ENCODE measurements at regions not wholly inside any gene's neighbourhood (a gene's known extent, or its start where the extent isn't known, plus 50 kb on each side); places are given as distances from the start of the nearest gene placed in this dataset.

DNA sequence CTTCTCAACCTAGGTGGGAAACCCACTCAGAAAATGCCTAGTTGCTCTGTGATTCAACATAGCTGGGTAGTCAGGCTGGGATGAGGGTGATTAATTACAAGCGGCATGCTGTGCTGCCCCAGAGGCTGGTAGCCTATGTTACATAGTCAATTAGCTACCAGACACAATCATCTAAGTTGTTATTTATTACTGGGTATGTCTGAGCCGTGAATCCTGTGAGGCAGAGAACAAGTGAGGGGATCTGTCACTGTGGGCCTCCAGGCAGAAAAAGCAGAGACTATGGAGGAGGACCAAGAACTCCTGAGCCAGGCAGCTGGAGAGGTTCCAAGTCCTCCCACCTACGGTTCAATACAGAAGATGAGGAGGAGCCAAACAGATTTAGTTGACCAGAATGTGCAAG is 186.6 kb upstream of the BDNF start:
- no peaks in the 10 kb centered on the region for H3K36me3 Mint-ChIP-seq
- H3K27ac Mint-ChIP-seq = no peak overlapping the region
- peaks cover 4 to 6% of the 10 kb centered on the region in 2 donors for H3K9me3 Mint-ChIP-seq
- no peak for DNase-seq
- H3K27me3 Mint-ChIP-seq = no peaks in the 10 kb centered on the region
- no peak overlapping the region for H3K4me3 Mint-ChIP-seq
- ATAC-seq (replicated peaks) = no peak
- no peaks in the 10 kb centered on the region for H3K4me1 Mint-ChIP-seq

DNA sequence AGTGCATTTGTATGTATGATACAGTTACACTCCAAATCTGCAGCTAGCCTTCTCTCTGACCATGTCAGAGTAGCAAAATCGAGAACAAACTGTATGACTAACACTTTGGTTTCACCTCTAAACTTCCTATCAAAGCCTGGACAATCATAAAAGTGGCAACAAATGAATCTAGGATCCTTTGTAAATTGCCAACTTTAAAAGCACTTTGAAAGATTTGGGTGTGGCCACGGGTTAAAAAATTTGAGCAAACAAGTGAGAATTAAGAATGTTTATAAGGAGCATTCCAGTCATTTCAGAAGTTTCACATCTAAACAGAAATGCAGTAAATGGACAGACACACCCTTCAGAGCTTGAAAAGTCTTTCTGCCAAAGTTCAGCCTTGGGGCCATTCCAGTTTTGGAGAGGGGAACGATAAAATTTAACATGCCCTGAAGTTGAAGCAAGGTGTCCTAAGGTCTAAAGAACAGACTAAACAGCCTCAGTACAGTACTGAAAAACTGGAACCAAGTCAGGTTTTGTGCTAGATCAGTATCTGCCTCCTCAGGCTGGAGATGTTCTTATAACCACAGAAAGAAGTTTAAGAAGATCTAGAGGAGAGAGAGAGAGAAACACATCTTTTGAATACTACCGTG is 181.9 kb upstream of the BDNF start:
- Mint-ChIP-seq H3K4me3 (no peak overlapping the region), H3K36me3 (no peaks in the 10 kb centered on the region), H3K9me3 (peaks cover 2 to 4% of the 10 kb centered on the region in 2 donors), H3K4me1 (no peaks in the 10 kb centered on the region), H3K27me3 (no peaks in the 10 kb centered on the region), H3K27ac (no peak overlapping the region)
- no peak for ATAC-seq (replicated peaks)
- no peak for DNase-seq

DNA sequence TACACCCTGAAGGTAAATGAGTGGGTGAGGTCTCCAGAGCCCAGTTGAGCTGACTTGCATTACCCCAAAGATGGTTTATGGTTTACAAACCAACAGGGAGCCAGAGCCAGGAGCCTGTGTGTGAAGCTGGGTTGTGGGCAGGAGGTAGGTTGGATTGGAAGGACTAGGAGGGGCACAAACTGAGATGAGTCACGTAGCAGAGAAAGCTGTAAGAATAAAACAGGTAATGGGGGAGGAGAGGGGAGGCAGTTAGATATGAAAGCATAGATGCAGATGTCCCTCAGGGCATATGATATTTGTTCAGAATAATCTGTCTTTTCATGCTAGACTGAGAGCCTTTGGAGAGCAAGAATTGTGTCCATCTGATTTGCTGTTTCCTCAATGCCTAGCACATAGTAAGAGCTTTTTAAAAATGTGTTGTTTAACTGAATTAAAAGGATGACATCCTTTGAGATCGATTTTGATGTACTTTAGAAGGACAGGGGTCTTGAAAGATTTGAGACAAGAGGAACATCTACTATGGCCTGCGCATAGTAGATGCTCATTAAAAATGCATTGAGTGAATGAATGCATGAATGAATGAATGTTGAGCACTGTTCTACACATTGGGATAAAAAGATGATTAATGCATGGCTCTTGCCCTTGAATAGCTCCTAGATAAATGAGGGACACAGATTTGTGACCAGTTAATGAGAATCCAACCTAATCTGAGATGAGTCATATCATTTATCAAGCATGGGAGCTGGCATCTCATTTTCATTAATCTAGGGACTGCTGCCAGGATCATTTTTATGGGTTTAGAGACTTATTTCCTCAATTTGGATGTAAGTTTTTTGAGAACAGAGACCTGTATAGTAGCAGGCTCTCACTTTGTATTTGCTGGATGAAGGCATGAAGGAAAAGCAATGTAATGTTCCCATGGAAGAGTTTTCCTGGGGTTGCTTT is 175.8 kb upstream of the BDNF start:
- no peak overlapping the region for H3K27ac Mint-ChIP-seq
- H3K4me1 Mint-ChIP-seq = no peaks in the 10 kb centered on the region
- ATAC-seq (replicated peaks) (no peak), DNase-seq (no peak)
- H3K36me3 Mint-ChIP-seq = no peaks in the 10 kb centered on the region
- no peak overlapping the region for H3K4me3 Mint-ChIP-seq
- no peaks in the 10 kb centered on the region for H3K27me3 Mint-ChIP-seq
- H3K9me3 Mint-ChIP-seq = peaks cover 0 to 9% of the 10 kb centered on the region in 2 donors

DNA sequence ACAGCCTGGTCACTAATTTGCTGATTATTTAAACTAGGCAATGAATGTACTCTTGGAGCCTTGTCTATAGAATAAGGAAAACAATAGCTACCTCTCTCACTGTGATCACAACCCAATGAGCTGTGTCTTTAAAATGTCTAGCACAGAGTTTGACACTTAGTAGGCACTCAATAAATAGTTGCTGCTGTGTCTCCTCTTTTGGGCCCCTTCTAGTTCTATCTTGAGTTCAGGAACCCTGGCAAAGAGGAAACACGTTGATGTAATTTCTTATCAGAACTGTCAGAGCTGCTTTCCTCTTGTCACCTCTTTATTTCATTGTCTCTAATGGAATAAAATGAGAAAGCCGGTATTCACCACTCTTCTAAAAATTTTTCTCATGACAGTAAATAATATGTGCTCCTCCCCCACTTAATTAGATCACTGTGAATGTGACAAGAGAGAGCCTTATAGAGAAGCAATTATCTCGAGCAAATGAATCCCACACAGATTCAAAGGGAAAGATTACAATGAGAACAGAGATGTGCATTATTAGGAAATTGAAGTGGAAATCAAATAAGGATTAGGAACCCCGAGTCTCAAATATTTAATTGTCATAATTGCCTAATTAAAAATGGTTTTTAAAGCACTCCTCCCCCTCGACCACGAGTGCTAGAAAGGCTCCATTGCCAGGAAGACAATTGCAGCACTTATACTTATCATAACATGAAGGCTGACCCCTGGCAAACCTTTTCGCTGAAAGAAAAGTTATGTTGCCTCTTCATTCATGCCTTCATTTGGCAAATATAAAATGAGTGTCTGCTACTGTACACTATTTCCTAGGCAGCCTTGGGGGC is 175.0 kb upstream of the BDNF start:
- H3K4me1 Mint-ChIP-seq = no peaks in the 10 kb centered on the region

DNA sequence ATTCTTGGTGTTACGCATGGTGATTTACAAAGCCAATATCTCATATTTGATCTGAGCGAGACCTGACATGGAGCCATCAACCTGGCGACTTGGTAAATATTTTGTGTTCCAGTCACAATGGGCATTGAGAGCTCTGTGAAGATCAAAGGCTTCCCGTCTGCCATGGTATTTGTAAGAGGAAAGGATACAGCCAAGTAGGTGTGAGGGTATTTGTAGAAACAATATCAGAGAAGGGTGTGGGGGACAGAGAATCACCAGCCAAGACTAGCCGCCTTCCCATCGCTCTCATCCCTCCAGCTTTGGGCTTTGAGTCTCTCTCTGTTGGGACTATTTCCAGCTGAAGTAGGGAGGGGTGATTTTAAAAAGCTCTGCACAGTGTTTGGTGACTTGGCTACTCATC is 173.4 kb upstream of the BDNF start:
- no peak overlapping the region for H3K27ac Mint-ChIP-seq
- H3K36me3 Mint-ChIP-seq = no peaks in the 10 kb centered on the region
- no peak overlapping the region for H3K4me3 Mint-ChIP-seq
- DNase-seq (no peak), ATAC-seq (replicated peaks) (no peak)
- peaks cover 0 to 10% of the 10 kb centered on the region in 2 donors for H3K9me3 Mint-ChIP-seq
- no peaks in the 10 kb centered on the region for H3K27me3 Mint-ChIP-seq
- no peaks in the 10 kb centered on the region for H3K4me1 Mint-ChIP-seq

More for the DNA sequence above, 175.0 kb upstream of the BDNF start:
- Mint-ChIP-seq H3K27me3 (no peaks in the 10 kb centered on the region), H3K36me3 (no peaks in the 10 kb centered on the region), H3K9me3 (peaks cover 0 to 9% of the 10 kb centered on the region in 2 donors), H3K27ac (no peak overlapping the region), H3K4me3 (no peak overlapping the region)
- ATAC-seq (replicated peaks) = no peak
- DNase-seq = no peak

DNA sequence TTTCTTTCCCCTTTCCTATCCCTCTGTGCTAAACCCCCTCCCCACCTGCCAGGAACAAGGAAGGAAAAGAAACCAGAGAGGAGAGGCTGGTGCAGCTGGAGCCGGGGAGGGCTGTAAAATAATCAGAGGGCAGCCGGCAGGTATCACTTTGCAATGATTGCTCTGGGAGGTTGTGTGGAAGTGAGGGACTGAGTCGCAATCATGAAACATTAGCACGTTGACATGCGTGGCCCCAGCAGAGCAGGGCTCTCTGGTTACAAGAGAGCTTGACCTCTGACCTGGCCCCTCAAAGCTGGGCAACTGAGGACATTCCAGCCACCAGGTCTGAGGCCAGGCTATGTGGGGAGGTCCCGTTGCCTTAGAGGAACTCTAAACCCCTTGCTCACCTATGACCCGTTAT is 170.8 kb upstream of the BDNF start:
- no peaks in the 10 kb centered on the region for H3K36me3 Mint-ChIP-seq
- no peak for ATAC-seq (replicated peaks)
- no peaks in the 10 kb centered on the region for H3K27me3 Mint-ChIP-seq
- H3K4me1 Mint-ChIP-seq = no peaks in the 10 kb centered on the region
- no peak for DNase-seq
- H3K27ac Mint-ChIP-seq = no peak overlapping the region
- no peak overlapping the region for H3K4me3 Mint-ChIP-seq
- peaks cover 0 to 12% of the 10 kb centered on the region in 2 donors for H3K9me3 Mint-ChIP-seq

DNA sequence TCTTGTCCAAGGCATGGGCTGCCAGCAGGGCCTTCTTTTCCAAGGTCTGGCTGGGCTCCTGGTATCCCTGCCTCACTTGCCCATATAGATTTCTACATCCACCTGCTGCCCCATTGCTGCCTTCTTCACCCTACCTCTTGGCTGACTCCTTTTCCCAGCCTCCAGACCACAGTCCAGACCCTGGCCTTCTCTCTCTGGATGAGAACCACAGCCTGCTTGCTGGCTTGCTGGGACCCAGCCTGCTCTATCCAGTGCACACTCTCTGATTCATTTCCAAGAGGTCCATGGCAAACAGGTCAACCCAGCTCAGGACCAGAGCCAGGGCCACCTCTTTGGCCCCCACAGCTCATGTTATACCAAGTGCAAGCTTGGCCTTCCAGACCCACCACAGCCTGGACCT is 169.4 kb upstream of the BDNF start:
- Mint-ChIP-seq H3K27ac (no peak overlapping the region), H3K27me3 (peaks cover 4 to 5% of the 10 kb centered on the region in 2 donors), H3K4me1 (no peaks in the 10 kb centered on the region), H3K4me3 (no peak overlapping the region), H3K36me3 (no peaks in the 10 kb centered on the region), H3K9me3 (peaks cover 0 to 10% of the 10 kb centered on the region in 2 donors)
- DNase-seq = no peak
- ATAC-seq (replicated peaks) = peak in 1 of 2 donors; percentile 20

DNA sequence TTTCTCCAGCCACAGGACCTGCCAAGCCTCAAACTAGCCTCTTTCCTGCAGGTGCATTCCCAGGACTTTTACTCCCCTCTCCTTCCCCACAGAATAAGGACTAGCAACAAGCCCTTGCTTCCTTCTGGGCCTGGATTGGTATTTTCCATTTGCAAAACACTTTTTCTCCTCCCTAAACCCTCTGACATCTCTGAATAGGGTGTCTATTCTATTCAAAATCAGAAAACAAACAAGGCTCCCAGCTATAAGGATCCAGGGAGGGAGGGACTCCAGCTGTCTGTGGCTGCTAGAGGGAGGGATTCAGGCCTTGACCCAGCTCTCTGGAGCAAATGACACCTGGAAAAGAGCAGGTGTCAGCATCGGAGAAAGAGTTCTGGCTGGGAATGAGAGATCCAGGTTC is 168.5 kb upstream of the BDNF start:
- no peak overlapping the region for H3K4me3 Mint-ChIP-seq
- no peak for ATAC-seq (replicated peaks)
- no peaks in the 10 kb centered on the region for H3K4me1 Mint-ChIP-seq
- H3K27me3 Mint-ChIP-seq = peaks cover 4 to 5% of the 10 kb centered on the region in 2 donors
- H3K36me3 Mint-ChIP-seq = no peaks in the 10 kb centered on the region
- peaks cover 0 to 10% of the 10 kb centered on the region in 2 donors for H3K9me3 Mint-ChIP-seq
- H3K27ac Mint-ChIP-seq = no peak overlapping the region
- no peak for DNase-seq

DNA sequence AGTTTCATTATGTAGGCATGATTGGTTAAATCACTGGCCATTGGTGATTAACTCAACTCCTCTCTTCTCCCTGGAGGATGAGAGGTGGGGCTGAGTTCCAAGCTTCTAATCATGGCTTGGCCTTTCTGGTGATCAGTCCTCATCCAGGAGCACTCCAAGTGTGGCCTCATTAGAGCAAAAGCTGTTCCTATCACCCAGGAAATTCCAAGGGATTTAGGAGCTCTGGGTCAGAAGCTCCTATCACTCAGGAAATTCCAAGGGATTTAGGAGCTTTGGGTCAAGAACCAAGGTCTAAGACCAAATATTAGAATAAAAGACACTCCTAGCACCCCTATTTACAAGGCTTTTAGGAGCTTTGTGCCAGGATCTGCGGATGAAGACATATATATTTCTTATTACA is 168.0 kb upstream of the BDNF start:
- ATAC-seq (replicated peaks) = no peak
- Mint-ChIP-seq H3K36me3 (no peaks in the 10 kb centered on the region), H3K4me3 (no peak overlapping the region), H3K27ac (no peak overlapping the region), H3K9me3 (peaks cover 0 to 10% of the 10 kb centered on the region in 2 donors), H3K4me1 (no peaks in the 10 kb centered on the region), H3K27me3 (peaks cover 4 to 5% of the 10 kb centered on the region in 2 donors)
- no peak for DNase-seq

DNA sequence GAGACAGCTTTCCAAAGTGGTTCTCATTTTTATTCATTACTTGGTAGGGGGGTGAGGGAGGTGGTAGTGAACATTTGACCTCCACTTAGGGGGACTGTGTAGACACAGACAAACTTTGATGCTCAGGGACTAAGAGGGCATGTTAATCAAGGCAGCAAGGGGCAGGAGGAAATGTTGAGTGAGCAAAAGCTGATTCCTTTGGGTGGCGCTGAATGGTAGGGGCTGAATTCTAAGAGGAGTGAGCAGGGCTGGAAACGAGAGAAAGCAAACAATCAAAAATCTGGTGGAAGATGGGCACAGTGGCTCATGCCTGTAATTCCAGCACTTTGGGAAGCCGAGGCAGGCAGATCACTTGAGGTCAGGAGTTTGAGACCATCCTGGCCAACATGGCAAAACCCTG is 164.8 kb upstream of the BDNF start:
- H3K4me3 Mint-ChIP-seq = no peak overlapping the region
- peaks cover 4 to 5% of the 10 kb centered on the region in 2 donors for H3K27me3 Mint-ChIP-seq
- no peak overlapping the region for H3K27ac Mint-ChIP-seq
- no peak for DNase-seq
- no peaks in the 10 kb centered on the region for H3K4me1 Mint-ChIP-seq
- ATAC-seq (replicated peaks) = no peak
- peaks cover 0 to 2% of the 10 kb centered on the region in 2 donors for H3K9me3 Mint-ChIP-seq
- no peaks in the 10 kb centered on the region for H3K36me3 Mint-ChIP-seq

DNA sequence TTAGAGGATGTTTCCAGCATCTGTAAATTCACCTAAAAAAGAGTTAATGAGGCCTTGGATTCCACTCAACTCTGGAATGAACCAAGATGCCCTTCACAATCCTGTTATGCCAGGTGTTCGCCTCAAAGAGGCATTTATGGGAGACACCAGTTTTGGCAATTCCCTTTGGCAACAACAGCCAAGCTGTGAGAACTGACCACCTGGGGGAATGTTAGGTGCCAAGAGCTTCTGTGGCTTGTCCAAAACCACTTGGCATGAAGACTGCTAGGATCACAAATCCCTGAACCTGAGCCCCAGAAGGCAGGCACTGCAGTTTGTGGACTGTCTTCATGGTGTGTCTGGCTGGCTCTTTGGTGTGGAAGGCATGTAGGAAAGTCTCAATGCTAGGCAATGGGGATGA is 164.4 kb upstream of the BDNF start:
- Mint-ChIP-seq H3K4me3 (no peak overlapping the region), H3K9me3 (peaks cover 0 to 2% of the 10 kb centered on the region in 2 donors), H3K4me1 (no peaks in the 10 kb centered on the region), H3K27me3 (peaks cover 4 to 5% of the 10 kb centered on the region in 2 donors), H3K36me3 (no peaks in the 10 kb centered on the region), H3K27ac (no peak overlapping the region)
- ATAC-seq (replicated peaks) (no peak), DNase-seq (no peak)

DNA sequence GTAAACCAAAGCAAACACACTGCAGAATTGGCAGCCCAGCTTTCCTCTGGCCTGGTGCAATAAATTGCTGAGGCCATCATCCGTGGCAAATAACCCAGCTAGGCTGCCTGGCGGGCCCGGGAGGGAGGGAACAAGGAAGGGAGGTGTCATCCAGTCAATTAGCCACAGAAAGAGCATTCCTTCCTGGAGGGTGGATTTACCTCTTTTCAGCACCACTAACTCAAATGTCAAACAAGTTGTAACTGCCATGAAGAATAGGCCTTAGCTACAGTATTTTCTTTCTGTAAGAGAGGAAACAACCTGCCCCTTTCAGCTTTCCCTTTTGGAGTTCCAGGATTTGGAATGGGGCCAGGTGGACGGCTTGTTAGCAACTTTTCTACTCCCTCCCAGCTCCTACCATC is 163.8 kb upstream of the BDNF start:
- no peak overlapping the region for H3K27ac Mint-ChIP-seq
- H3K4me1 Mint-ChIP-seq = no peaks in the 10 kb centered on the region
- peaks cover 0 to 4% of the 10 kb centered on the region in 2 donors for H3K9me3 Mint-ChIP-seq
- H3K36me3 Mint-ChIP-seq = no peaks in the 10 kb centered on the region
- peaks cover 4 to 5% of the 10 kb centered on the region in 2 donors for H3K27me3 Mint-ChIP-seq
- ATAC-seq (replicated peaks) (no peak), DNase-seq (no peak)
- no peak overlapping the region for H3K4me3 Mint-ChIP-seq

DNA sequence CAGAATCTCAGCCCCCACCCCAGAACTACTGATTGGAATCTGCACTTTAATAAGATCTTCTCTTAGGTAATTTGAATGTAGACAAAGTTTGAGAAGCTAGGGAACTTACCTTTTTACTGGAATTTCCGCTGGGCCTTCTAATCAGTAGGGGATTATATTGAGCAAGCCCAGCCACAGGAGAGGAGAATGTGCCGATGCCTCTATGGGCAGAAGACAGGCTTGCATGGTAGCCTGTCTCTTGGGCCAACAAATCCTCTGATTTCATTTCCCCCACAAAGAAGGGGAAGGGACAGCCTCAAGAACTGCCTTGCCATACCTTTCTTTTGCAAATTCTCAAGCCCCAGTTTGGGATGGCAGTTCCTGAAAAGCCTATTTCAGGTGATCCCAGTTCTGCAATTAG is 163.4 kb upstream of the BDNF start:
- no peak overlapping the region for H3K4me3 Mint-ChIP-seq
- H3K27me3 Mint-ChIP-seq = peaks cover 4 to 5% of the 10 kb centered on the region in 2 donors
- ATAC-seq (replicated peaks) (no peak), DNase-seq (no peak)
- H3K9me3 Mint-ChIP-seq = peaks cover 0 to 3% of the 10 kb centered on the region in 2 donors
- no peak overlapping the region for H3K27ac Mint-ChIP-seq
- H3K4me1 Mint-ChIP-seq = no peaks in the 10 kb centered on the region
- H3K36me3 Mint-ChIP-seq = no peaks in the 10 kb centered on the region

DNA sequence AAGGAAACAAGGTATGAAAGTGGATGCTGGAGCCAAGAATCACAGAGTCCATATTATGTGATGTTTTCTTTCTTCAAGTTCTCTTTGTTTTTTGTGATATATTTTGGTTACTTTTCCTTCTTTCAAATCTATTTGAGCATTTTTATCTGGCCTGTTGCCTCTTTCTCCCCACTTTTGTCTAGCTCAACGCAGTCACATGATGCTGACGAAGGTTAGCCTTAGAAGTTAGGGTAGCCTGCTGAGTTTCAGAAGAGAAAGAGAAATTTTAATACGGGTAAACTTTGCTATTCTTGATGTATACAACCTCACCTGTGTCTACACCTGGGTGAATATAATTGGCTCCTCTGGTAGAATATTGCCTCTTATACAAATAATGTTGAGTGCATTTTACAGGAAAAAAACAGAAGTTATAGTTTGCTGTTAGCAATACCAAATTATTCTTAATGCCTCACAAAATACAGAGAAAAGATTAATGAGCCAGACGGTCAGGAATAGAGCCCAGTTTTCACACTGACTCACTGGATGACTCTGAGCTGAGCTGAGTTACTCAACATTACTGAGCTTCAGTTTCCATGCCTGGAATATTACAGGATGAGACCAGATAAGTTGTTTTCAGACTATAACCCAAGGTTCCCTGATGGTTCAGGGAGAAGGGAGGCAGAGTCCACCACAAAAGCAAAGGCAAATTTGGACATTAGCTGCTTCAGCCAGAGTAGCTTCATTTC is 161.6 kb upstream of the BDNF start:
- no peaks in the 10 kb centered on the region for H3K36me3 Mint-ChIP-seq
- no peak overlapping the region for H3K27ac Mint-ChIP-seq
- no peak for DNase-seq
- H3K4me1 Mint-ChIP-seq = no peaks in the 10 kb centered on the region
- H3K9me3 Mint-ChIP-seq = peaks cover 0 to 1% of the 10 kb centered on the region in 2 donors
- H3K4me3 Mint-ChIP-seq = no peak overlapping the region
- H3K27me3 Mint-ChIP-seq = peaks cover 4 to 5% of the 10 kb centered on the region in 2 donors
- ATAC-seq (replicated peaks) = no peak
